ENCODE measurements at regions not wholly inside any gene's neighbourhood (a gene's known extent, or its start where the extent isn't known, plus 50 kb on each side); places are given as distances from the start of the nearest gene placed in this dataset.
"Not testable (repeated sequence)": the region's sequence is repeated elsewhere in the genome, so short reads cannot be mapped to it uniquely, and the experiment has no call there.

- not testable (repeated sequence) for DNase-seq (ENCODE audit: extremely low read depth, low read depth)
Observed at GRCh38 chrX:67213686-67214085, 330.1 kb upstream of the AR start.

- DNase-seq (ENCODE audit: extremely low read depth, low read depth) = no peak
- no peak for TF ChIP-seq CTCF (IDR thresholded peaks at IDR 0.05; ENCODE audit: low read depth, low read length)
Observed at GRCh38 chrX:67207912-67208311, 335.9 kb upstream of the AR start.

- no peak for TF ChIP-seq CTCF (IDR thresholded peaks at IDR 0.05; ENCODE audit: low read depth, low read length)
- DNase-seq (ENCODE audit: extremely low read depth, low read depth) = no peak
Observed at GRCh38 chrX:67159437-67159836, 384.4 kb upstream of the AR start.

- DNase-seq (ENCODE audit: extremely low read depth, low read depth) = no peak
- no peak for TF ChIP-seq CTCF (IDR thresholded peaks at IDR 0.05; ENCODE audit: low read depth, low read length)
Observed at GRCh38 chrX:67114635-67115034, 429.2 kb upstream of the AR start.

- TF ChIP-seq CTCF (IDR thresholded peaks at IDR 0.05; ENCODE audit: low read depth, low read length) = no peak
- no peak for DNase-seq (ENCODE audit: extremely low read depth, low read depth)
Observed at GRCh38 chrX:67105758-67106116, 438.1 kb upstream of the AR start.

- TF ChIP-seq CTCF (IDR thresholded peaks at IDR 0.05; ENCODE audit: low read depth, low read length) = no peak
- DNase-seq (ENCODE audit: extremely low read depth, low read depth) = no peak
Observed at GRCh38 chrX:67104982-67105757, 438.7 kb upstream of the AR start.

- no peak for DNase-seq (ENCODE audit: extremely low read depth, low read depth)
- no peak for TF ChIP-seq CTCF (IDR thresholded peaks at IDR 0.05; ENCODE audit: low read depth, low read length)
Observed at GRCh38 chrX:67100031-67100884, 443.6 kb upstream of the AR start.
